Fibroblast of villous mesenchyme (primary cell): ENCODE measurements at regions not wholly inside any gene's neighbourhood (a gene's known extent, or its start where the extent isn't known, plus 50 kb on each side); places are given as distances from the start of the nearest gene placed in this dataset.

Experiments used
- DNase-seq: peaks from one replicate; pipeline ENCODE4 v3.0.0-alpha.2; 2010; ENCODE audit warnings: low read depth
- H3K4me3 ChIP-seq: 2 replicates; pipeline ENCODE4 v1.5.1; 2011; ENCODE audit warnings: low read depth, mild to moderate bottlenecking, low read length
- TF ChIP-seq, protein P1 (sequence below): IDR thresholded peaks from 2 replicates; pipeline ENCODE4 v1.5.1; 2012; ENCODE audit warnings: low read depth, mild to moderate bottlenecking, low read length; ENCODE audit not compliant: insufficient read depth

DNA sequence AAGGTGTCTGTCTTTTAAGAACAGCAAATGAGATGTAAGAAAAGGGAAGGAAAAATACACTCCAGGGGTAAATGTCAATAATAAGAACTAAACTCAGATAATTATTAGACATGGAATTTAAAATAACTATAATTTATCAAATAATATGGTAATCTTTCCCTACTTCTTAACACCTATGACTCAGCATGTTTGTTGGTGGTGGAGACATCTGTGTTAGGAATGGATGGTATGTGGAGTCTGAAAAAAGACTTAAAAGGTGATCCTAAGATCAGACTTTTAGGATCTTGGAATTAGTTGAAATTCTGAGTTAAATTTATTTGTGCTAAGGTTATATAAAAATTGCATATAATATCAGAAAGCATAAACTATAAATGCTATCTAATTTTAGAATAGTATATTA lies 915.1 kb downstream of the SLITRK5 start:
- DNase-seq: no peak
- TF ChIP-seq, protein P1, sequence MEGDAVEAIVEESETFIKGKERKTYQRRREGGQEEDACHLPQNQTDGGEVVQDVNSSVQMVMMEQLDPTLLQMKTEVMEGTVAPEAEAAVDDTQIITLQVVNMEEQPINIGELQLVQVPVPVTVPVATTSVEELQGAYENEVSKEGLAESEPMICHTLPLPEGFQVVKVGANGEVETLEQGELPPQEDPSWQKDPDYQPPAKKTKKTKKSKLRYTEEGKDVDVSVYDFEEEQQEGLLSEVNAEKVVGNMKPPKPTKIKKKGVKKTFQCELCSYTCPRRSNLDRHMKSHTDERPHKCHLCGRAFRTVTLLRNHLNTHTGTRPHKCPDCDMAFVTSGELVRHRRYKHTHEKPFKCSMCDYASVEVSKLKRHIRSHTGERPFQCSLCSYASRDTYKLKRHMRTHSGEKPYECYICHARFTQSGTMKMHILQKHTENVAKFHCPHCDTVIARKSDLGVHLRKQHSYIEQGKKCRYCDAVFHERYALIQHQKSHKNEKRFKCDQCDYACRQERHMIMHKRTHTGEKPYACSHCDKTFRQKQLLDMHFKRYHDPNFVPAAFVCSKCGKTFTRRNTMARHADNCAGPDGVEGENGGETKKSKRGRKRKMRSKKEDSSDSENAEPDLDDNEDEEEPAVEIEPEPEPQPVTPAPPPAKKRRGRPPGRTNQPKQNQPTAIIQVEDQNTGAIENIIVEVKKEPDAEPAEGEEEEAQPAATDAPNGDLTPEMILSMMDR: no peak
- no peak overlapping the region for H3K4me3 ChIP-seq

DNA sequence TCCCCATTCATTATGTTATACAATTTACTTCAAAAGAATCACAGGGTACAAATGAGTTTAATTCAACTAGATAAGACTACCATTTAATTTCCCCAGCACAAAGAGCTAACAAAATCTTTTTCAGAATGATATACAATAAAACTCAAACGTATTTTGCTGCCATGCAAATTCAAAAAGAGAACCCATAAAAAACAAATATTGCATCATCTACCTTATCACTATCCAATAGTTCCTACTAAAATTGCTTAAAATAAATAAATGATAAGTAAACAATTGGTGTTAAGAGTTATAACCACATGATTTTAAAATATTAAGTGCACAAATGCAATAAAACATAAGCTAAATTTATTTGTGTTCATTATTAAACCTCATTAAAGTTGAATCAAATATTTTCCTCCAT lies 919.4 kb downstream of the SLITRK5 start:
- TF ChIP-seq, protein P1: no peak
- no peak overlapping the region for H3K4me3 ChIP-seq
- DNase-seq: no peak

DNA sequence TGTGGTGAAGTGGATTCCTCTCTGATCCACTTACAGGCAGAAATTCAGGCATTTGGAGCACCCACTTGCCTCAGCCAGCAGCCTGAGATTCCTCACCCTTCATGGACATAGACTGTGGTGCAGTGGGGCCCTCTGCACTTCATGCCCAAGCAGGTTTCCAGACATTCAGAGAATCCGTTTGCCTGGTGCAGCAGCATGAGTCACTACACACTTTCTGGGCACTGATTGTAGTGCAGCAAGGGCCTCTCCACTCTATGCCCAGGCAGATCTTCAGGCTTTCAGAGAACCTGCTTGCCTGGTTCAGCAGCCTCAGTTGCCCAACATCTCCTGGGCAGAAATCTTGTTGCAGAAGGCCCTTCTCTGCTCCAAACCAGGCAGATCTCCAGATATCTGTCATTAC lies 920.9 kb downstream of the SLITRK5 start:
- TF ChIP-seq, protein P1: no peak
- no peak overlapping the region for H3K4me3 ChIP-seq
- DNase-seq: no peak

DNA sequence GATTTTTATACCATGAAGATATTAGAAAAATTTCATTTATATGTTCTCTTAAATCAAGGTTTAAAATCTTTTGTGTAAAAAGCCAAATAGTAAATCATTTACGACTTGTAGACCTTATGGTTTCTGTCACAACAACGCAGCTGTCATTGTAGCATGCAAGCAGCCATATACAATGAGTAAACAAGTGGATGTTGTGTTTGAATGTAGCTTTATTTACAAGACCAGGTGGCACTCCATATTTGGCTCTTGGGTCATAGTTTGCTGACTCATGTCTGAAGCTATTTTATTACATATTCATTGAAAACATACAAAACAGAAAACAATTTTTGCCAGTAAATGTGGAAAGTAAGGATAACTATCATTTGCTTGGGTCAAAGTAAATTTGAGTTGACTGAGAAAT lies 930.8 kb downstream of the SLITRK5 start:
- H3K4me3 ChIP-seq: no peak overlapping the region
- TF ChIP-seq, protein P1: no peak
- DNase-seq: no peak

DNA sequence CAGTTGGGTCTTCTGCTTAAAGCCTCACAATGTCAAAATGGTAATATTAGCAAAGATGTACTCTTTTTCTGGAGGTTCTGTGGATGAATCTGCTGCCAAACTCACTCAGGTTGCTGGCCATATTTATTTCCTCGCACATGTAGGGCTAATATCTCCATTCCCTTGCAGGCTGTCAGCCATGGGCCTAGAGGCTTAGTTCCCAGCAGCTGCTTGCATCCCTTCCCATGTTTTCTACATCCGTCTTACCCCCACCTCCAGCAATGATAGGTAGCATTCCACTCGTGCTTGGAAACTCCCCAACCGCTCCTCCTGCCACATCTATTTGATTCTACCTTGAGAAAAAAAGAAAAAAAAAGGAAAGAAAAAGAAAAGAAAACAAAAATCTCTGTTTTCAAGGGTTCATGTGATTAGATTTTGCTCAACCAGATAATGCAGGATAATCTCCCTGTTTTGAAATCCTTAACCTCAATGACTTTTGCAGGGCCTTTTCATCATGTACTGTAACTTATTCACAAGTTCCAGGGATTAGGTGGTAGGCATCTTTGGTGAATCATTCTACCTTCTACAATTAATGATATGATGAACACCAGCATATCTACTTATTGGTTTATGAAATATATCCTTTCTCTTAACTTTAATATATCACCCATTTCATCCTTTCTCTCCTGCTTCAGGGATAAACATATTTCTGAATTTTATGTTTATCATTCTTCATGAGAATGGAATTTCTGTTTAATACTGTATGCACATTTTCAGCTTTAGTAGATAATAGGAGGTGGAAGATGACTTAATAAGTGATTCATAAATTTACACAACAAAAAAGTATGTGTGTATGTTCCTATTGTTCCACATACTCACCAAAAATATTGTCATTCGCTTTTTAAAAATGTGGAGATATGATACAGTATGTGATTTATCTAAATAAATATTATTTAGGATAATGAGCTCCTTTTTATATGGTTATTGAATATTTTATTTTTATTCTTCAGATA lies 931.9 kb downstream of the SLITRK5 start:
- no peak overlapping the region for H3K4me3 ChIP-seq
- no peak for DNase-seq
- TF ChIP-seq, protein P1: no peak

DNA sequence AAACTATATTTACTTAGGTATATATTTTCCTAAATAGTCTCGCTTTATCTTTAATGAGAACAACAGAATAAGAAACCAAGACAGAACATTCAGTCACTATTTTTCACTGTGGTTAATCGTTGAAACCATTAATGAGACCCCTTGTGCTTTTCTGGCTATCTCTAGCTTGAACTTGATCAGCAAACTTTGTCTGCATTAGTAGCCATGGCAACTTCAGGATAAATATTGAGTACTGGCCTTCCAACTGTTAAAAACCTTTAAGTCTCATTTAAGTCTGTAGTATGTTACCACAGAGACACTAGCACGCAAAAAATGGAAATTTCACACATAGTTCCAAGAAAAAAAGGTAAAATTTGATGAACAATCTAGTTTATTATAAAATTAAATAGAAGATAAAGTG lies 946.0 kb downstream of the SLITRK5 start:
- no peak overlapping the region for H3K4me3 ChIP-seq
- no peak for DNase-seq
- TF ChIP-seq, protein P1: no peak
